Endothelial cell of umbilical vein (primary cell): ENCODE measurements at regions not wholly inside any gene's neighbourhood (a gene's known extent, or its start where the extent isn't known, plus 50 kb on each side); places are given as distances from the start of the nearest gene placed in this dataset.

ENCODE experiments used
- BruUV-seq: library from RNA; stranded (reverse); fragments of 400-500 nt; replicated peaks from 2 replicates; lab custom pipeline; 2021; lab: Mats Ljungman, UMichigan
- CTCF ChIA-PET: fragments of 300-600, 350-600 bp; sonication (Branson Sonifier 250); formaldehyde crosslinking; loops from one replicate; lab custom pipeline; 2021; ENCODE audit warnings: antibody characterized with exemption, inconsistent platforms; lab: Charles Lee
- POLR2A ChIA-PET: fragments of 300-600, 350-600 bp; sonication (Branson Sonifier 250); formaldehyde crosslinking; loops from one replicate; lab custom pipeline; 2021; ENCODE audit warnings: antibody characterized with exemption, inconsistent platforms; lab: Charles Lee
- DNase-seq: peaks from one replicate; pipeline ENCODE4 v3.0.0-alpha.2; 2011; ENCODE audit warnings: low read depth, low spot score
- FAIRE-seq: peaks from 2 replicates; lab custom pipeline; 2011; peaks lifted over from hg19 to GRCh38; lab: Jason Lieb, UNC
- H2AFZ ChIP-seq: 2 replicates; pipeline ENCODE4 v1.6.0; 2012; ENCODE audit warnings: low read depth, low read length, control low read depth, inconsistent platforms
- H3K27ac ChIP-seq: 2 replicates; pipeline ENCODE4 v1.5.1; 2011; ENCODE audit warnings: low read depth, mild to moderate bottlenecking, control low read depth, low read length, moderate library complexity; ENCODE audit not compliant: insufficient read depth
- H3K27me3 ChIP-seq, 2 experiments: 2 replicates each; pipeline versions ENCODE4 v1.6.0 to v1.6.1; 2011; ENCODE audit warnings: low read length in 2 of 2, mixed read lengths in 1 of 2; ENCODE audit not compliant: control insufficient read depth in 2 of 2, insufficient read depth in 2 of 2
- H3K36me3 ChIP-seq, 2 experiments: 2 replicates in 1 of 2; 3 replicates in 1 of 2; pipeline ENCODE4 v1.5.1; 2011; ENCODE audit warnings: low read length in 2 of 2, mild to moderate bottlenecking in 1 of 2, moderate library complexity in 1 of 2; ENCODE audit not compliant: control insufficient read depth in 2 of 2, insufficient read depth in 2 of 2; ENCODE audit errors: extremely low read depth in 1 of 2
- H3K4me1 ChIP-seq: 3 replicates; pipeline ENCODE4 v1.5.1; 2011; ENCODE audit warnings: mild to moderate bottlenecking, low read length; ENCODE audit not compliant: control insufficient read depth, insufficient read depth; ENCODE audit errors: extremely low read depth
- H3K4me2 ChIP-seq: 2 replicates; pipeline ENCODE4 v1.6.1; 2011; ENCODE audit warnings: low read length, control low read depth, mixed read lengths; ENCODE audit not compliant: insufficient read depth
- H3K4me3 ChIP-seq, 3 experiments: fragments of 200-600 bp in 1 of 3; sonication (generic), shearing (Covaris generic) in 1 of 3; replicated peaks in 1 of 3; 2 replicates each; pipeline ENCODE4 v1.5.1; 2011 to 2016; ENCODE audit warnings: control low read depth in 3 of 3, low read length in 3 of 3, mild to moderate bottlenecking in 2 of 3, inconsistent platforms in 1 of 3, low read depth in 1 of 3, moderate library complexity in 1 of 3; ENCODE audit not compliant: insufficient read depth in 1 of 3
- H3K79me2 ChIP-seq: 2 replicates; pipeline ENCODE4 v1.6.0; 2012; ENCODE audit warnings: low read length, inconsistent platforms; ENCODE audit not compliant: control insufficient read depth, insufficient read depth
- H3K9ac ChIP-seq: replicated peaks from 2 replicates; pipeline ENCODE3; 2011; ENCODE audit warnings: low read length, control low read depth; ENCODE audit not compliant: insufficient read depth; ENCODE audit errors: extremely low read depth
- H3K9me1 ChIP-seq: replicated peaks from 3 replicates; pipeline ENCODE4 v1.6.0; 2011; ENCODE audit warnings: mild to moderate bottlenecking, low read length; ENCODE audit not compliant: control insufficient read depth, insufficient read depth; ENCODE audit errors: extremely low read depth
- H3K9me3 ChIP-seq: replicated peaks from 2 replicates; pipeline ENCODE4 v1.5.1; 2012; ENCODE audit warnings: low read length, inconsistent platforms; ENCODE audit not compliant: control insufficient read depth, insufficient read depth
- H4K20me1 ChIP-seq: replicated peaks from 2 replicates; pipeline ENCODE3; 2011; ENCODE audit warnings: mild to moderate bottlenecking, low read length; ENCODE audit not compliant: control insufficient read depth, insufficient read depth; ENCODE audit errors: extremely low read depth
- CTCF ChIP-seq, 2 donors: IDR thresholded peaks; 1 replicate in 1 of 2; 2 replicates in 1 of 2; pipeline ENCODE4 v1.5.1; 2011; ENCODE audit warnings: low read length in 2 of 2, mild to moderate bottlenecking in 2 of 2, moderate library complexity in 2 of 2, control low read depth in 1 of 2, inconsistent platforms in 1 of 2, low read depth in 1 of 2; ENCODE audit not compliant: insufficient read depth in 1 of 2; ENCODE audit errors: extremely low read depth in 1 of 2
- EZH2 ChIP-seq: IDR thresholded peaks from 2 replicates; pipeline ENCODE4 v1.6.1; 2012; ENCODE audit warnings: borderline replicate concordance, low read depth, mild to moderate bottlenecking, moderate library complexity, low read length, inconsistent platforms; ENCODE audit not compliant: severe bottlenecking
- FOS ChIP-seq: IDR thresholded peaks from 2 replicates; pipeline ENCODE4 v1.6.1; 2011; ENCODE audit warnings: mild to moderate bottlenecking, low read length, moderate library complexity, borderline replicate concordance; ENCODE audit not compliant: insufficient read depth
- GATA2 ChIP-seq: IDR thresholded peaks from 2 replicates; pipeline ENCODE4 v1.7.0; 2011; ENCODE audit warnings: low read depth, mild to moderate bottlenecking, moderate library complexity, mixed read lengths, low read length; ENCODE audit not compliant: insufficient read length, insufficient read depth
- JUN ChIP-seq: IDR thresholded peaks from 2 replicates; pipeline ENCODE4 v1.6.1; 2011; ENCODE audit warnings: borderline replicate concordance, low read depth; ENCODE audit not compliant: insufficient read length, insufficient read depth
- MAX ChIP-seq: IDR thresholded peaks from 2 replicates; pipeline ENCODE4 v1.6.1; 2011; ENCODE audit not compliant: insufficient read depth, insufficient read length
- MYC ChIP-seq: IDR thresholded peaks from one replicate; pipeline ENCODE4 v1.6.1; 2011; ENCODE audit warnings: mild to moderate bottlenecking, low read depth, low read length
- POLR2A ChIP-seq: IDR thresholded peaks from 2 replicates; pipeline ENCODE4 v1.6.1; 2012; ENCODE audit warnings: low read depth, mild to moderate bottlenecking, control low read depth, low read length
- POLR2AphosphoS5 ChIP-seq: IDR thresholded peaks from 2 replicates; pipeline ENCODE4 v1.6.1; 2012; ENCODE audit warnings: low read depth, mild to moderate bottlenecking, control low read depth, low read length, moderate library complexity; ENCODE audit not compliant: insufficient read depth
- dilution Hi-C: fragments of 300-500 bp; cut with MboI; formaldehyde crosslinking; loops from one replicate; pipeline ENCODE4 v1.15.0; 2019; ENCODE audit warnings: low sequenced_read_pairs; ENCODE audit not compliant: extremely low pct_ligation_motif_present
- intact Hi-C: fragments of 100-400 bp; cut with micrococcal nuclease; formaldehyde crosslinking; loops from one replicate; pipeline ENCODE4 v1.10.0; 2022

- DNase-seq (no peak), FAIRE-seq (no peak)
- Histone ChIP-seq H3K9ac (no peak overlapping the region), H3K9me1 (no peaks in the 10 kb centered on the region), H3K9me3 (peaks cover 8% of the 10 kb centered on the region), H3K27ac (no peak overlapping the region), H3K4me2 (no peak overlapping the region), H3K79me2 (no peaks in the 10 kb centered on the region), H3K4me3 (no peak overlapping the region), H3K4me1 (no peaks in the 10 kb centered on the region), H3K27me3 (no peaks in the 10 kb centered on the region), H3K36me3 (no peaks in the 10 kb centered on the region), H4K20me1 (no peaks in the 10 kb centered on the region), H2AFZ (no peak overlapping the region)
- intact Hi-C loops (no loop called here), dilution Hi-C loops (no loop called here)
- TF ChIP-seq FOS (no peak), MYC (no peak), CTCF (IDR thresholded peaks at IDR 0.05; ENCODE audit: extremely low read depth in 1 of 2, insufficient read depth in 1 of 2, low read depth in 1 of 2, low read length in 2 of 2) (no peak), GATA2 (no peak), POLR2A (no peak), MAX (no peak), JUN (no peak), EZH2 (no peak), POLR2AphosphoS5 (no peak)
- ChIA-PET POLR2A (no interaction called here), CTCF (no interaction called here)
- no TSS peak for BruUV-seq
Measured at GRCh38 chr2:59968441-59968840, 585.0 kb downstream of the BCL11A start.
